ENCODE measurements at regions not wholly inside any gene's neighbourhood (a gene's known extent, or its start where the extent isn't known, plus 50 kb on each side); places are given as distances from the start of the nearest gene placed in this dataset.

DNA sequence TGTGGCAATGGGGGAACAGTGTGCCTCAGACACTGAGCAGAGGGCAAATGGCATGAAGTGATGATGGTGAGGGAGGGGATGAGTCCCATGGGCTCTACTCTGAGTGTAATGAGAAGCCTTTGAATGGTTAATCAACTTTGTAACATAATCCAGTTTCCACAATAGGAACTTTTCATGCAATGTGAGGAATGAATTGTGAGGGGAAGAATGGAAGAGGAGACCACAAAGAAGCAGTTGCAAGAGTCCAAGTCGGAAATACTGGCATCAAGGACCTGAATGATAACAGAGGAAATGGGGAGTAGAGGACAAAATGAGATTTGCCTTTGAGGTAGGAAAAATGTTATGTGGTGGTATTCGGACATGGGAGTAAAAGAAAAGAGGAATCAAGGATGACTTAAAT lies 476.9 kb upstream of the PRICKLE1 start:
- Histone ChIP-seq H3K79me2 (replicated peaks; ENCODE audit: insufficient read depth, low read length) (no peaks in the 10 kb centered on the region), H3K9me2 (ENCODE audit: insufficient read depth, low read length) (no peaks in the 10 kb centered on the region), H3K4me3 (ENCODE audit: low read length) (no peak overlapping the region), H3K9ac (ENCODE audit: low read length) (no peak overlapping the region), H3K27me3 (ENCODE audit: insufficient read depth, low read depth, low read length) (no peaks in the 10 kb centered on the region), H3K27ac (ENCODE audit: low read length) (no peak overlapping the region), H2AFZ (ENCODE audit: low read depth, low read length) (no peak overlapping the region), H3K9me3 (ENCODE audit: low read length) (no peaks in the 10 kb centered on the region), H3K36me3 (ENCODE audit: insufficient read depth, low read length) (no peaks in the 10 kb centered on the region), H4K20me1 (ENCODE audit: insufficient read depth) (no peaks in the 10 kb centered on the region), H3K4me2 (ENCODE audit: low read length) (no peak overlapping the region), H3F3A (ENCODE audit: insufficient read depth, low read length, poor library complexity, severe bottlenecking) (no peaks in the 10 kb centered on the region)
- TF ChIP-seq EZH2 (IDR thresholded peaks at IDR 0.05; ENCODE audit: borderline replicate concordance, insufficient read depth, low read length, poor library complexity, severe bottlenecking) = no peak
- no peak for TF ChIP-seq REST (IDR thresholded peaks at IDR 0.05; ENCODE audit: borderline replicate concordance)
- no peak for TF ChIP-seq POLR2AphosphoS5 (IDR thresholded peaks at IDR 0.05)
- no peak for TF ChIP-seq TAF1 (IDR thresholded peaks at IDR 0.05; ENCODE audit: low read depth)
- no peak for TF ChIP-seq SMC3 (conservative IDR thresholded peaks at IDR 0.05; ENCODE audit: poor library complexity)
- no peak for TF ChIP-seq RAD21 (conservative IDR thresholded peaks at IDR 0.05)
- no peak for TF ChIP-seq EP300 (conservative IDR thresholded peaks at IDR 0.05; ENCODE audit: poor library complexity, severe bottlenecking)
- no peak for TF ChIP-seq CTCF (IDR thresholded peaks at IDR 0.05; ENCODE audit: poor library complexity, severe bottlenecking)
- no peak for TF ChIP-seq MXI1 (conservative IDR thresholded peaks at IDR 0.05; ENCODE audit: poor library complexity, severe bottlenecking)

GRCh38 chr12:43063650-43064049 lies 474.1 kb upstream of the PRICKLE1 start:
- Histone ChIP-seq H3K9me2 (ENCODE audit: insufficient read depth, low read length) (no peaks in the 10 kb centered on the region), H3K27ac (ENCODE audit: low read length) (no peak overlapping the region)

More at GRCh38 chr12:43063650-43064049, 474.1 kb upstream of the PRICKLE1 start:
- Histone ChIP-seq H3K4me3 (ENCODE audit: low read length) (no peak overlapping the region), H3K9ac (ENCODE audit: low read length) (no peak overlapping the region), H3K79me2 (replicated peaks; ENCODE audit: insufficient read depth, low read length) (no peaks in the 10 kb centered on the region), H3K4me2 (ENCODE audit: low read length) (no peak overlapping the region), H3K36me3 (ENCODE audit: insufficient read depth, low read length) (no peaks in the 10 kb centered on the region), H2AFZ (ENCODE audit: low read depth, low read length) (no peak overlapping the region), H4K20me1 (ENCODE audit: insufficient read depth) (no peaks in the 10 kb centered on the region), H3K9me3 (ENCODE audit: low read length) (no peaks in the 10 kb centered on the region), H3K27me3 (ENCODE audit: insufficient read depth, low read depth, low read length) (no peaks in the 10 kb centered on the region), H3F3A (ENCODE audit: insufficient read depth, low read length, poor library complexity, severe bottlenecking) (no peaks in the 10 kb centered on the region)
- TF ChIP-seq EP300 (conservative IDR thresholded peaks at IDR 0.05; ENCODE audit: poor library complexity, severe bottlenecking) (no peak), POLR2AphosphoS5 (IDR thresholded peaks at IDR 0.05) (no peak), TAF1 (IDR thresholded peaks at IDR 0.05; ENCODE audit: low read depth) (no peak), EZH2 (IDR thresholded peaks at IDR 0.05; ENCODE audit: borderline replicate concordance, insufficient read depth, low read length, poor library complexity, severe bottlenecking) (no peak), REST (IDR thresholded peaks at IDR 0.05; ENCODE audit: borderline replicate concordance) (no peak), RAD21 (conservative IDR thresholded peaks at IDR 0.05) (no peak), CTCF (IDR thresholded peaks at IDR 0.05; ENCODE audit: poor library complexity, severe bottlenecking) (no peak), SMC3 (conservative IDR thresholded peaks at IDR 0.05; ENCODE audit: poor library complexity) (no peak), MXI1 (conservative IDR thresholded peaks at IDR 0.05; ENCODE audit: poor library complexity, severe bottlenecking) (no peak)
